ENCODE measurements at regions not wholly inside any gene's neighbourhood (a gene's known extent, or its start where the extent isn't known, plus 50 kb on each side); places are given as distances from the start of the nearest gene placed in this dataset.

GRCh38 chr4:138658518-138658917 is 357.1 kb upstream of the NOCT start:
- TF ChIP-seq PPARA (CRISPR knock-in tag; IDR thresholded peaks at IDR 0.05; ENCODE audit: borderline replicate concordance) (no peak), ZNF70 (CRISPR knock-in tag; IDR thresholded peaks at IDR 0.05) (no peak), RARB (CRISPR knock-in tag; IDR thresholded peaks at IDR 0.05) (no peak), ARNTL (CRISPR knock-in tag; IDR thresholded peaks at IDR 0.05; ENCODE audit: borderline replicate concordance, low read depth) (no peak), ZNF565 (CRISPR knock-in tag; conservative IDR thresholded peaks at IDR 0.05; ENCODE audit: low read depth) (no peak), TCF4 (CRISPR knock-in tag; IDR thresholded peaks at IDR 0.05; ENCODE audit: borderline replicate concordance) (no peak), TOX (CRISPR knock-in tag; IDR thresholded peaks at IDR 0.05; ENCODE audit: borderline replicate concordance) (no peak), OSR1 (CRISPR knock-in tag; IDR thresholded peaks at IDR 0.05) (no peak), GLIS3 (CRISPR knock-in tag; IDR thresholded peaks at IDR 0.05) (no peak), ZFP30 (CRISPR knock-in tag; IDR thresholded peaks at IDR 0.05) (no peak), BACH2 (CRISPR knock-in tag; IDR thresholded peaks at IDR 0.05; ENCODE audit: borderline replicate concordance) (no peak), ZFP3 (CRISPR knock-in tag; IDR thresholded peaks at IDR 0.05) (no peak), POU6F1 (CRISPR knock-in tag; IDR thresholded peaks at IDR 0.05; ENCODE audit: borderline replicate concordance, low read depth) (no peak), ISL1 (CRISPR knock-in tag; IDR thresholded peaks at IDR 0.05) (no peak)
- TF ChIP-seq, protein P1, sequence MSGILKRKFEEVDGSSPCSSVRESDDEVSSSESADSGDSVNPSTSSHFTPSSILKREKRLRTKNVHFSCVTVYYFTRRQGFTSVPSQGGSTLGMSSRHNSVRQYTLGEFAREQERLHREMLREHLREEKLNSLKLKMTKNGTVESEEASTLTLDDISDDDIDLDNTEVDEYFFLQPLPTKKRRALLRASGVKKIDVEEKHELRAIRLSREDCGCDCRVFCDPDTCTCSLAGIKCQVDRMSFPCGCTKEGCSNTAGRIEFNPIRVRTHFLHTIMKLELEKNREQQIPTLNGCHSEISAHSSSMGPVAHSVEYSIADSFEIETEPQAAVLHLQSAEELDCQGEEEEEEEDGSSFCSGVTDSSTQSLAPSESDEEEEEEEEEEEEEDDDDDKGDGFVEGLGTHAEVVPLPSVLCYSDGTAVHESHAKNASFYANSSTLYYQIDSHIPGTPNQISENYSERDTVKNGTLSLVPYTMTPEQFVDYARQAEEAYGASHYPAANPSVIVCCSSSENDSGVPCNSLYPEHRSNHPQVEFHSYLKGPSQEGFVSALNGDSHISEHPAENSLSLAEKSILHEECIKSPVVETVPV (CRISPR knock-in tag; IDR thresholded peaks at IDR 0.05), result no peak
- ATAC-seq, result no peak

DNA sequence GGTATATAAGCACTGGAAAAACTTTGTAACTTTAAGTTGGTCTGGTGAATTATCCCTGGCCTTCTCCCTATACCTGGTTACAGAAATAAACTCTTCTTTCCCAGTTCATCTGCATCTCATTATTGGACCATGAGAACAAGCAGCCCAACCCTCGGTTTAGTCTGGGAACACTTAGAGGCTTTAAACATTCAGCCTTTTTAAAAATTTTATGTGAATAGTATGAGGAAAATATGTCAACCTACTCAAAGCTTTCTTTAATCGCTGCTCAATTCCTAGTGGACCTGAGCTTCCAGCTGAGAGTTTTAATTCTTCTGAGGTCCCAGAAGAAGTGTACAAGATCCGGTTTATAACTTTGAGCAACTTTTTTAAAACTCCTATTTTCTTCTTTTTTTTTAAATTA is 358.6 kb upstream of the NOCT start:
- ATAC-seq, result no peak

GRCh38 chr4:138655985-138656384 is 359.6 kb upstream of the NOCT start:
- no peak for ATAC-seq
- TF ChIP-seq ZFP30 (CRISPR knock-in tag; IDR thresholded peaks at IDR 0.05) (no peak), POU6F1 (CRISPR knock-in tag; IDR thresholded peaks at IDR 0.05; ENCODE audit: borderline replicate concordance, low read depth) (no peak), ZC3H10 (CRISPR knock-in tag; IDR thresholded peaks at IDR 0.05) (no peak), ISL1 (CRISPR knock-in tag; IDR thresholded peaks at IDR 0.05) (no peak), OSR1 (CRISPR knock-in tag; IDR thresholded peaks at IDR 0.05) (no peak), ZNF70 (CRISPR knock-in tag; IDR thresholded peaks at IDR 0.05) (no peak), TCF4 (CRISPR knock-in tag; IDR thresholded peaks at IDR 0.05; ENCODE audit: borderline replicate concordance) (no peak), ZNF565 (CRISPR knock-in tag; conservative IDR thresholded peaks at IDR 0.05; ENCODE audit: low read depth) (no peak), TOX (CRISPR knock-in tag; IDR thresholded peaks at IDR 0.05; ENCODE audit: borderline replicate concordance) (no peak), TSHZ2 (CRISPR knock-in tag; IDR thresholded peaks at IDR 0.05) (no peak), ARNTL (CRISPR knock-in tag; IDR thresholded peaks at IDR 0.05; ENCODE audit: borderline replicate concordance, low read depth) (no peak), SNAI2 (CRISPR knock-in tag; IDR thresholded peaks at IDR 0.05) (no peak), PPARA (CRISPR knock-in tag; IDR thresholded peaks at IDR 0.05; ENCODE audit: borderline replicate concordance) (no peak), BACH2 (CRISPR knock-in tag; IDR thresholded peaks at IDR 0.05; ENCODE audit: borderline replicate concordance) (no peak)
- TF ChIP-seq, protein P2, sequence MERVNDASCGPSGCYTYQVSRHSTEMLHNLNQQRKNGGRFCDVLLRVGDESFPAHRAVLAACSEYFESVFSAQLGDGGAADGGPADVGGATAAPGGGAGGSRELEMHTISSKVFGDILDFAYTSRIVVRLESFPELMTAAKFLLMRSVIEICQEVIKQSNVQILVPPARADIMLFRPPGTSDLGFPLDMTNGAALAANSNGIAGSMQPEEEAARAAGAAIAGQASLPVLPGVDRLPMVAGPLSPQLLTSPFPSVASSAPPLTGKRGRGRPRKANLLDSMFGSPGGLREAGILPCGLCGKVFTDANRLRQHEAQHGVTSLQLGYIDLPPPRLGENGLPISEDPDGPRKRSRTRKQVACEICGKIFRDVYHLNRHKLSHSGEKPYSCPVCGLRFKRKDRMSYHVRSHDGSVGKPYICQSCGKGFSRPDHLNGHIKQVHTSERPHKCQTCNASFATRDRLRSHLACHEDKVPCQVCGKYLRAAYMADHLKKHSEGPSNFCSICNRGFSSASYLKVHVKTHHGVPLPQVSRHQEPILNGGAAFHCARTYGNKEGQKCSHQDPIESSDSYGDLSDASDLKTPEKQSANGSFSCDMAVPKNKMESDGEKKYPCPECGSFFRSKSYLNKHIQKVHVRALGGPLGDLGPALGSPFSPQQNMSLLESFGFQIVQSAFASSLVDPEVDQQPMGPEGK (CRISPR knock-in tag; IDR thresholded peaks at IDR 0.05; ENCODE audit: borderline replicate concordance), result no peak

More for the DNA sequence above, 358.6 kb upstream of the NOCT start:
- TF ChIP-seq ZNF565 (CRISPR knock-in tag; conservative IDR thresholded peaks at IDR 0.05; ENCODE audit: low read depth), result no peak
- no peak for TF ChIP-seq GLIS3 (CRISPR knock-in tag; IDR thresholded peaks at IDR 0.05)
- no peak for TF ChIP-seq BACH2 (CRISPR knock-in tag; IDR thresholded peaks at IDR 0.05; ENCODE audit: borderline replicate concordance)
- TF ChIP-seq TCF4 (CRISPR knock-in tag; IDR thresholded peaks at IDR 0.05; ENCODE audit: borderline replicate concordance), result no peak
- TF ChIP-seq ZNF8 (CRISPR knock-in tag; IDR thresholded peaks at IDR 0.05), result no peak
- TF ChIP-seq ZC3H10 (CRISPR knock-in tag; IDR thresholded peaks at IDR 0.05), result no peak
- no peak for TF ChIP-seq SNAI2 (CRISPR knock-in tag; IDR thresholded peaks at IDR 0.05)
- TF ChIP-seq OSR1 (CRISPR knock-in tag; IDR thresholded peaks at IDR 0.05), result no peak
- TF ChIP-seq RARB (CRISPR knock-in tag; IDR thresholded peaks at IDR 0.05), result no peak
- no peak for TF ChIP-seq ZFP3 (CRISPR knock-in tag; IDR thresholded peaks at IDR 0.05)
- no peak for TF ChIP-seq TOX (CRISPR knock-in tag; IDR thresholded peaks at IDR 0.05; ENCODE audit: borderline replicate concordance)

All from SK-N-SH treated with all-trans-retinoic acid at 6 μM for 48 hours (cell line).